ENCODE measurements at regions not wholly inside any gene's neighbourhood (a gene's known extent, or its start where the extent isn't known, plus 50 kb on each side); places are given as distances from the start of the nearest gene placed in this dataset.
"Not testable (repeated sequence)": the region's sequence is repeated elsewhere in the genome, so short reads cannot be mapped to it uniquely, and the experiment has no call there.

DNA sequence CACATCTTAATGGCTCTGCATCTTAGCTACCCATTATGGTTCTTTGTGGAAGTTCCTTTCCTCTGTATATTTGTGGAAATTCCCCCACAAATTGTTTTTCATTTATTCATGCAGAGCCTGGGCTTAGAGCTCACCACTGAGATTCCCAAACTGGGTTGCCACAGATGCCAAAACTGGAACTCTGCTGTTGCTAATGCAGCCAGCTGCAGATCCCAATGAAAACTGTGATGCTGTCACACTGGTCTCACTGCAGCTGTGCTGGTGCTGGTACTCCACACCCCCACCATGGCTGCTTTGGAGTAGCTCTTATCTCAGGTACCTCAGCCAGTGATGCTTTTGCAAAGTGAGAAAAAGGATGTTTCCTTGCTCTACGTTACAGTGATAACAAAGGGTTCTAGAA lies 87.7 kb downstream of the DCK start:
- TF ChIP-seq ZNF274 (IDR thresholded peaks at IDR 0.05; ENCODE audit: low read depth, low read length): no peak

DNA sequence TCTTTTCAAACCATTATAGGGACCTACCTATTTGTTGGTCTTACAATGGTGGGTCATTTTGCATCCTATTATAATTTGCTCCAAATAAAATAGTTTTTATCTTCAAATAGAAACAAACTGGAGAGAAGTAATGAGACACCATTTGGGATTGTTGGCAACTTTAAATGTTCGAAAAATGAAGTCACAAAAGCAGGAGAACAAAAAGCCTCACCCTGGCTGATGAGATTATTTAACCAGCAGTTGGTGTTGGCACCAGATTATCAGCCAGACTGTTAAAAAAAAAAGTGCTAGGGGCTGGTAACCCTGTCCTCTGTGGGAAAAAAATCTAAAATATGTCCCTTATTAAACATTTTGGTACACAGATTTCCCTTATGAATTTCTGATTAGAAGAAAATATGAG lies 100.3 kb downstream of the DCK start:
- TF ChIP-seq ZNF274 (IDR thresholded peaks at IDR 0.05; ENCODE audit: low read depth, low read length): no peak

More for the DNA sequence above, 87.7 kb downstream of the DCK start:
- H3K4me3 ChIP-seq (ENCODE audit: low read length): no peak overlapping the region

DNA sequence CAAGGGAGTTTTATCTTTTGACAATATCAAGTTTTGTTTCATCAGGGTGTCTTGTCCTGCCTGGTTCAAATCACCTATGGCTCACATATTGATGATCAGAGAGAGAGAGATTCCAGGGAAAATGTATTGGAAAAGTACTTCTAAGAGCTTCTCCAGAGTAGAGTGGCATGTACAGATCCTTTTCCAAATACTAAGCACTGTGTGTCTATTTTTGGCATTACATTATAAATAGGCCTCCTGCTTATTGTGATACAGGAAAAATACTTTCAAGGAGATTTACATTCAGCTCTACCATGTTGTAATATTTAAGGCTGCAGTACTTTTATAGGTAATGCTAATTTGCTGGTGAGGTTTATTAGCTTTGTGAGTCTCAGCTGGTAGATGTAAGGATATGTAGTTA lies 100.8 kb downstream of the DCK start:
- H3K4me3 ChIP-seq (ENCODE audit: low read length): no peak overlapping the region
- no peak for TF ChIP-seq ZNF274 (IDR thresholded peaks at IDR 0.05; ENCODE audit: low read depth, low read length)

More for the DNA sequence above, 100.3 kb downstream of the DCK start:
- no peak overlapping the region for H3K4me3 ChIP-seq (ENCODE audit: low read length)

GRCh38 chr4:71095141-71095540 lies 101.7 kb downstream of the DCK start:
- H3K4me3 ChIP-seq (ENCODE audit: low read length): no peak overlapping the region
- TF ChIP-seq ZNF274 (IDR thresholded peaks at IDR 0.05; ENCODE audit: low read depth, low read length): no peak

DNA sequence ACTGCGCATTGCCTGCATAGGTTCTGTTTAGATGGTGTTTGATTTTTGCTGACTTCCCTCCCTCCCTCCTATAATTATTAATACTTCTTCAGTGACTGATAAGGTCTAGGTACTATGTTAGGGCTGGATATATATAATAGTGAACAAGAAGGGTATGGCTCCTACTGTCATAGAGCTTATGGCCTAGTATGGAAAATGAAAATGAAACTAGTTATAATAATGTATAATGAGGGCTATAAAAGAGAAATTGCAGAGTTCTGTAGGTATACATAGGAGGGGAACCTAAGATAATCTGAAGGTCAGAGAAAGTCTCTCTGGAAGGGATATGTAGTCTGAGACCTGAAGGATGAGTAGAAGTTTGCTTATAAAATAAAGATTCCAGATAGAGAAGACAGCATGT lies 102.1 kb downstream of the DCK start:
- no peak for TF ChIP-seq ZNF274 (IDR thresholded peaks at IDR 0.05; ENCODE audit: low read depth, low read length)

DNA sequence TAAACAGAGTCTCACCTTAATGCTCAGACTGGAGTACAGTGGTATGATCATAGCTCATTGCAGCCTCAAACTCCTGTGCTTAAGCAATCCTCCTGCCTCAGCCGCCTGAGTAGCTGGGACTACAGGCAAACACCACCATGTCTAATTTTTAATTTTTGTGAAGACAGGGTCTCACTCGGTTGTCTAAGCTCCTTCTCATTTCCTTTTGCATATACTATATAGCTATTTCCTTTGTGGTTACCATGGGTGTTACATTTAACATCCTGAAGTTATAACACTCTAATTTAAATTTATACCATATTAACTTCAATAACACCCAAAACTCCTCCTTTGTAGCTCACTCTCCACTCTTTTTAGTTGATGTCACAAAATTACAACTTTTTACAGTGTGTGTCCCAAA lies 114.3 kb downstream of the DCK start:
- no peak overlapping the region for H3K4me3 ChIP-seq (ENCODE audit: low read length)
- TF ChIP-seq ZNF274 (IDR thresholded peaks at IDR 0.05; ENCODE audit: low read depth, low read length): no peak

More for the DNA sequence above, 102.1 kb downstream of the DCK start:
- no peak overlapping the region for H3K4me3 ChIP-seq (ENCODE audit: low read length)

GRCh38 chr4:71110499-71110898 lies 117.0 kb downstream of the DCK start:
- TF ChIP-seq ZNF274 (IDR thresholded peaks at IDR 0.05; ENCODE audit: low read depth, low read length): no peak
- no peak overlapping the region for H3K4me3 ChIP-seq (ENCODE audit: low read length)

DNA sequence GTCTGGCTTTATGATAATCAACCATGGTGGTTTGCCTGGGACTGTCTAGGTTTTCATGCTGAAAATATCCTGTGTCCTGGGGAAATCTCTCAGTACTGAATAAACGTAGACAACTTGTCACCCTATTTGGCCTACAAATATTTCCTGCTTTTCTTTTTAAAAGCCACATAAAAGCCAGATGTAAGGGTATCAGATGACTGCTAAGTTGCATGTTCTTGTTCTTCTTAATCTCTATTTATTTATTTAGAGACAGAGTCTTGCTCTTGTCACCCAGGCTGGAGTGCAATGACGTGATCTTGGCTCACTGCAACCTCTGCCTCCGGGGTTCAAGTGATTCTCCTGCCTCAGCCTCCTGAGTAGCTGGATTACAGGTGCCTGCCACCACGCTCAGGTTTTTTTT lies 117.7 kb downstream of the DCK start:
- not testable (repeated sequence) for H3K4me3 ChIP-seq (ENCODE audit: low read length)

- no peak for TF ChIP-seq ZNF274 (IDR thresholded peaks at IDR 0.05; ENCODE audit: low read depth, low read length)
- no peak overlapping the region for H3K4me3 ChIP-seq (ENCODE audit: low read length)
Measured at GRCh38 chr4:71113294-71113693, 119.8 kb downstream of the DCK start.

DNA sequence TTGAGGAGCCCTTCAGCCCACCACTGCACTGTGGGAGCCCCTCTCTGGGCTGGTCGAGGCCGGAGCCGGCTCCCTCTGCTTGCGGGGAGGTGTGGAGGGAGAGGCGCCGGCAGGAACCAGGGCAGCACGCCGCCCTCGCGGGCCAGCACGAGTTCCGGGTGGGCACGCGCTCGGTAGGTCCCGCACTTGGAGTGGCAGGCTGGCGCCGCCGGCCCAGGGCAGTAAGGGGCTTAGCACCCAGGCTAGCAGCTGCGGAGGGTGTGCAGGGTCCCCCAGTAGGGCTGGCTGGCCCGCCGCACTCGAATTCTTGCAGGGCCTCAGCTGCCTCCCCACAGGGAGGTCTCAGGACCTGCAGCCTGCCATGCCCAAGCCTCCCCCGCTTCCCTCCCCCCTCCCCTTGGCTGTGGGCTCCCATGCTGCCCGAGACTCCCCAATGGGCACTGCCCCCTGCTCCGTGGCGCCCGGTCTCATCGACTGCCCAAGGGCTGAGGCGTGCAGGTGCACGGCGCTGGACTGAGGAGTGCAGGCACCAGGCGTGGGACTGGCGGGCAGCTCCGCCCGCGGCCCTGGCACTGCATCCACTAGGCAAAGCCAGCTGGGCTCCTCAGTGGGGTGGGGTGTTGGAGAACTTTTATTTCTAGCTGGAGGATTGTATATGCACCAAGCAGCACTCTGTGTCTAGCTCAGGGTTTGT lies 127.5 kb downstream of the DCK start:
- no peak for TF ChIP-seq ZNF274 (IDR thresholded peaks at IDR 0.05; ENCODE audit: low read depth, low read length)
- H3K4me3 ChIP-seq (ENCODE audit: low read length): no peak overlapping the region

- H3K4me3 ChIP-seq (ENCODE audit: low read length): no peak overlapping the region
- TF ChIP-seq ZNF274 (IDR thresholded peaks at IDR 0.05; ENCODE audit: low read depth, low read length): no peak
Measured at GRCh38 chr4:71123951-71124350, 130.5 kb downstream of the DCK start.

GRCh38 chr4:71125137-71125536 lies 131.7 kb downstream of the DCK start:
- TF ChIP-seq ZNF274 (IDR thresholded peaks at IDR 0.05; ENCODE audit: low read depth, low read length): no peak
- H3K4me3 ChIP-seq (ENCODE audit: low read length): no peak overlapping the region

- no peak overlapping the region for H3K4me3 ChIP-seq (ENCODE audit: low read length)
- no peak for TF ChIP-seq ZNF274 (IDR thresholded peaks at IDR 0.05; ENCODE audit: low read depth, low read length)
Measured at GRCh38 chr4:71126719-71127118, 133.3 kb downstream of the DCK start.

GRCh38 chr4:71130827-71131603 lies 137.6 kb downstream of the DCK start:
- TF ChIP-seq ZNF274 (IDR thresholded peaks at IDR 0.05; ENCODE audit: low read depth, low read length): no peak
- no peak overlapping the region for H3K4me3 ChIP-seq (ENCODE audit: low read length)

DNA sequence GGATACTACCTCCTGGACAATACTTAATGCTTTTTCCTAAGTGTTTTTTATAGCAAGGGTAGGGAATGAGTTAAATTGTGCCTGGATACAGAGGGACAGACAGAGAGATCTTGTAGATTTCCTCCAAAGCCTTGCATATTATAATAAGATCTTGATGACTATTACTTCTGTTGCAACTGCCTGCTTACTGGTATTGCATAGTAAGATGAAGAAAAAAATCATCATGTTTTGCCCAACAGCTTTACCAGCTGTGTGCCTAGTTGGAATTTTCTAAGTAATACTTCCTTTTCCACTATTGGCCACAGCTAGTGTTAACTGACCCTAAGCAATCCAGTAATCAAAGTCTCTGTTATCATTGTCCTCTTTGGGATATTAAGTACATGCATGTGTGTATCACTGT lies 139.0 kb downstream of the DCK start:
- no peak overlapping the region for H3K4me3 ChIP-seq (ENCODE audit: low read length)
- TF ChIP-seq ZNF274 (IDR thresholded peaks at IDR 0.05; ENCODE audit: low read depth, low read length): no peak
